ENCODE measurements at regions not wholly inside any gene's neighbourhood (a gene's known extent, or its start where the extent isn't known, plus 50 kb on each side); places are given as distances from the start of the nearest gene placed in this dataset.

- no peaks in the 10 kb centered on the region for H3K9me3 Mint-ChIP-seq
- no peak overlapping the region for H3K27ac Mint-ChIP-seq
- DNase-seq (ENCODE audit: low spot score in 2 of 2) (no peak), ATAC-seq (no peak)
- no peaks in the 10 kb centered on the region for H3K36me3 Mint-ChIP-seq
These were observed 105.4 kb upstream of the MRPS22 start for GRCh38 chr3:139238281-139239030.

- Mint-ChIP-seq H3K9me3 (no peaks in the 10 kb centered on the region), H3K27ac (no peak overlapping the region), H3K36me3 (no peaks in the 10 kb centered on the region)
- ATAC-seq (no peak), DNase-seq (ENCODE audit: low spot score in 2 of 2) (no peak)
These were observed 104.3 kb upstream of the MRPS22 start for GRCh38 chr3:139239550-139239949.

GRCh38 chr3:139241783-139242182 is 102.0 kb upstream of the MRPS22 start:
- no peak for DNase-seq (ENCODE audit: low spot score in 2 of 2)
- ATAC-seq = no peak
- no peaks in the 10 kb centered on the region for H3K9me3 Mint-ChIP-seq
- H3K27ac Mint-ChIP-seq = no peak overlapping the region
- no peaks in the 10 kb centered on the region for H3K36me3 Mint-ChIP-seq

GRCh38 chr3:139243710-139244109 is 100.1 kb upstream of the MRPS22 start:
- no peaks in the 10 kb centered on the region for H3K9me3 Mint-ChIP-seq
- H3K27ac Mint-ChIP-seq = no peak overlapping the region
- no peak for DNase-seq (ENCODE audit: low spot score in 2 of 2)
- no peaks in the 10 kb centered on the region for H3K36me3 Mint-ChIP-seq
- ATAC-seq = no peak

- Mint-ChIP-seq H3K36me3 (no peaks in the 10 kb centered on the region), H3K27ac (no peak overlapping the region)
These were observed 95.1 kb upstream of the MRPS22 start for GRCh38 chr3:139248593-139249255.

GRCh38 chr3:139251529-139251928 is 92.3 kb upstream of the MRPS22 start:
- DNase-seq (ENCODE audit: low spot score in 2 of 2) = no peak
- no peak for ATAC-seq
- Mint-ChIP-seq H3K27ac (no peak overlapping the region), H3K9me3 (no peaks in the 10 kb centered on the region), H3K36me3 (no peaks in the 10 kb centered on the region)

More at GRCh38 chr3:139248593-139249255, 95.1 kb upstream of the MRPS22 start:
- no peak for ATAC-seq
- H3K9me3 Mint-ChIP-seq = no peaks in the 10 kb centered on the region
- DNase-seq (ENCODE audit: low spot score in 2 of 2) = no peak

- no peak overlapping the region for H3K27ac Mint-ChIP-seq
- H3K9me3 Mint-ChIP-seq = no peaks in the 10 kb centered on the region
- ATAC-seq (no peak), DNase-seq (ENCODE audit: low spot score in 2 of 2) (no peak)
- H3K36me3 Mint-ChIP-seq = no peaks in the 10 kb centered on the region
These were observed 91.1 kb upstream of the MRPS22 start for GRCh38 chr3:139252719-139253118.

- no peak overlapping the region for H3K27ac Mint-ChIP-seq
- ATAC-seq = no peak
- DNase-seq (ENCODE audit: low spot score in 2 of 2) = no peak
- no peaks in the 10 kb centered on the region for H3K36me3 Mint-ChIP-seq
- H3K9me3 Mint-ChIP-seq = no peaks in the 10 kb centered on the region
These were observed 85.5 kb upstream of the MRPS22 start for GRCh38 chr3:139258276-139258675.

GRCh38 chr3:139259398-139259797 is 84.4 kb upstream of the MRPS22 start:
- ATAC-seq (no peak), DNase-seq (ENCODE audit: low spot score in 2 of 2) (no peak)
- no peaks in the 10 kb centered on the region for H3K9me3 Mint-ChIP-seq
- H3K36me3 Mint-ChIP-seq = no peaks in the 10 kb centered on the region
- no peak overlapping the region for H3K27ac Mint-ChIP-seq

- Mint-ChIP-seq H3K36me3 (no peaks in the 10 kb centered on the region), H3K27ac (no peak overlapping the region), H3K9me3 (no peaks in the 10 kb centered on the region)
- ATAC-seq (no peak), DNase-seq (ENCODE audit: low spot score in 2 of 2) (no peak)
These were observed 83.8 kb upstream of the MRPS22 start for GRCh38 chr3:139260041-139260486.

- DNase-seq (ENCODE audit: low spot score in 2 of 2) (no peak), ATAC-seq (no peak)
- Mint-ChIP-seq H3K36me3 (no peaks in the 10 kb centered on the region), H3K27ac (no peak overlapping the region), H3K9me3 (no peaks in the 10 kb centered on the region)
These were observed 82.8 kb upstream of the MRPS22 start for GRCh38 chr3:139260793-139261736.

GRCh38 chr3:139261754-139262586 is 81.8 kb upstream of the MRPS22 start:
- Mint-ChIP-seq H3K36me3 (no peaks in the 10 kb centered on the region), H3K27ac (no peak overlapping the region), H3K9me3 (no peaks in the 10 kb centered on the region)
- no peak for DNase-seq (ENCODE audit: low spot score in 2 of 2)
- no peak for ATAC-seq

- H3K36me3 Mint-ChIP-seq = no peaks in the 10 kb centered on the region
- ATAC-seq (no peak), DNase-seq (ENCODE audit: low spot score in 2 of 2) (no peak)
- no peaks in the 10 kb centered on the region for H3K9me3 Mint-ChIP-seq
- no peak overlapping the region for H3K27ac Mint-ChIP-seq
These were observed 80.0 kb upstream of the MRPS22 start for GRCh38 chr3:139263798-139264197.

- DNase-seq (ENCODE audit: low spot score in 2 of 2) = no peak
- H3K9me3 Mint-ChIP-seq = no peaks in the 10 kb centered on the region
- ATAC-seq = no peak
- no peak overlapping the region for H3K27ac Mint-ChIP-seq
- H3K36me3 Mint-ChIP-seq = no peaks in the 10 kb centered on the region
These were observed 79.4 kb upstream of the MRPS22 start for GRCh38 chr3:139264375-139264774.

- Mint-ChIP-seq H3K9me3 (no peaks in the 10 kb centered on the region), H3K36me3 (no peaks in the 10 kb centered on the region), H3K27ac (no peak overlapping the region)
- DNase-seq (ENCODE audit: low spot score in 2 of 2) (no peak), ATAC-seq (no peak)
These were observed 78.4 kb upstream of the MRPS22 start for GRCh38 chr3:139265131-139266016.
